Lower leg skin (tissue), 4 donors: ENCODE measurements at regions not wholly inside any gene's neighbourhood (a gene's known extent, or its start where the extent isn't known, plus 50 kb on each side); places are given as distances from the start of the nearest gene placed in this dataset.

Experiments
- DNase-seq, 2 donors: peaks; one replicate each; pipeline ENCODE4 v3.0.0-alpha.2; 2019; ENCODE audit warnings: low spot score in 2 of 2
- H3K4me3 ChIP-seq: fragments of 200-600 bp; sonication (generic); 2 replicates; pipeline ENCODE4 v1.5.1; 2017; ENCODE audit warnings: mild to moderate bottlenecking, low read depth; ENCODE audit not compliant: poor library complexity, severe bottlenecking
- CTCF ChIP-seq, 3 donors: fragments of 450-650 bp; IDR thresholded peaks; one replicate each; pipeline ENCODE4 v1.5.1; 2016; ENCODE audit warnings: antibody characterized with exemption in 3 of 3, mild to moderate bottlenecking in 3 of 3, moderate library complexity in 2 of 3
- POLR2A ChIP-seq, 2 donors: fragments of 450-650 bp; IDR thresholded peaks; one replicate each; pipeline ENCODE4 v1.6.1; 2016 to 2017; ENCODE audit warnings: antibody characterized with exemption in 2 of 2, mild to moderate bottlenecking in 1 of 2, moderate library complexity in 1 of 2
- WGBS, 2 donors: methylation state at CpG; one replicate each; pipeline ENCODE4 v1.1.5; 2018; 5-methylcytosine and 5-hydroxymethylcytosine counted together
- intact Hi-C: fragments of 100-400 bp; cut with DNase I; formaldehyde crosslinking; loops from one replicate; pipeline ENCODE4 v1.15.0; 2023; ENCODE audit warnings: low total_unique reads

GRCh38 chr7:131112431-131112830 is 215.2 kb upstream of the MKLN1 start:
- DNase-seq: no peak
- TF ChIP-seq CTCF (IDR thresholded peaks at IDR 0.05): no peak
- TF ChIP-seq POLR2A (IDR thresholded peaks at IDR 0.05): no peak
- H3K4me3 ChIP-seq: no peak overlapping the region
- intact Hi-C loops: no loop called here
- WGBS, 2 donors: 80 to 81% methylated on average over 1 of the region's 1 CpG

- no peak for TF ChIP-seq POLR2A (IDR thresholded peaks at IDR 0.05)
- no peak for TF ChIP-seq CTCF (IDR thresholded peaks at IDR 0.05)
- H3K4me3 ChIP-seq: no peak overlapping the region
- 70 to 74% methylated on average over 5 of the region's 5 CpGs for WGBS, 2 donors
- intact Hi-C loops: no loop called here
- no peak for DNase-seq
Observed at GRCh38 chr7:131115340-131115739, 212.3 kb upstream of the MKLN1 start.

DNA sequence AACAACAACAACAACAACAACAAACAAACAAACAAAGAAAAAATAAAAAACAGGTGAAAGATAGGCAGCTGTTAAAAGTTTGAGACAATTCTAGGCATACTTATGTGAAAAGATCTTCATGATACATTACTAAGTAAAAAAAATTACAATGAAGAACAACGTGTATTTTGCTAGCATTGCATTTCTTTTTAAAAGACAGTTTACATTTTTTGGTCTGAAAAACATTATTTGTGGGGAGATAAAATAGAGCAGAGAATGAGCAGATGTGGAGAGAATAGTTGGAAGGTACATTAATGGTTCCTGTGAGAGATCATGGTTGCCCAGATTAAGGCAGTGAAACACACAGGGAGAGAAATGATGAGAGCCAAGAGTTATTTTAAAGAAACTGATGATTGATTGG is 210.2 kb upstream of the MKLN1 start:
- no peak for DNase-seq
- intact Hi-C loops: no loop called here
- TF ChIP-seq CTCF (IDR thresholded peaks at IDR 0.05): no peak
- no peak for TF ChIP-seq POLR2A (IDR thresholded peaks at IDR 0.05)
- WGBS, 2 donors: 70 to 74% methylated on average over 1 of the region's 1 CpG
- H3K4me3 ChIP-seq: no peak overlapping the region

- intact Hi-C loops: no loop called here
- no peak overlapping the region for H3K4me3 ChIP-seq
- WGBS, 2 donors: 94 to 100% methylated on average over 1 of the region's 1 CpG
- TF ChIP-seq POLR2A (IDR thresholded peaks at IDR 0.05) (no peak), CTCF (IDR thresholded peaks at IDR 0.05) (no peak)
- no peak for DNase-seq
Observed at GRCh38 chr7:131119381-131119780, 208.3 kb upstream of the MKLN1 start.

- no peak for DNase-seq
- TF ChIP-seq CTCF (IDR thresholded peaks at IDR 0.05) (no peak), POLR2A (IDR thresholded peaks at IDR 0.05) (no peak)
- H3K4me3 ChIP-seq: no peak overlapping the region
- 88 to 91% methylated on average over 10 of the region's 10 CpGs for WGBS, 2 donors
- intact Hi-C loops: no loop called here
Observed at GRCh38 chr7:131122394-131122793, 205.3 kb upstream of the MKLN1 start.

GRCh38 chr7:131124001-131124629 is 203.6 kb upstream of the MKLN1 start:
- TF ChIP-seq CTCF (IDR thresholded peaks at IDR 0.05) (no peak), POLR2A (IDR thresholded peaks at IDR 0.05) (no peak)
- 85 to 88% methylated on average over 4 of the region's 4 CpGs for WGBS, 2 donors
- DNase-seq: no peak
- intact Hi-C loops: no loop called here
- no peak overlapping the region for H3K4me3 ChIP-seq
